Stimulated activated CD4-positive, alpha-beta T cell treated with anti-CD3 and anti-CD28 coated beads, TNF-alpha, amount 100 ng/mL, for 48 hours (primary cell): ENCODE measurements at regions not wholly inside any gene's neighbourhood (a gene's known extent, or its start where the extent isn't known, plus 50 kb on each side); places are given as distances from the start of the nearest gene placed in this dataset.
A peak's percentile ranks its signal among the peaks of the same experiment; 100 is the strongest.
"Not testable (repeated sequence)": the region's sequence is repeated elsewhere in the genome, so short reads cannot be mapped to it uniquely, and the experiment has no call there.

ENCODE experiments used
- DNase-seq, 3 donors: peaks; one replicate each; pipeline ENCODE4 v3.0.0-alpha.2; 2020; ENCODE audit warnings: low read depth in 3 of 3

DNA sequence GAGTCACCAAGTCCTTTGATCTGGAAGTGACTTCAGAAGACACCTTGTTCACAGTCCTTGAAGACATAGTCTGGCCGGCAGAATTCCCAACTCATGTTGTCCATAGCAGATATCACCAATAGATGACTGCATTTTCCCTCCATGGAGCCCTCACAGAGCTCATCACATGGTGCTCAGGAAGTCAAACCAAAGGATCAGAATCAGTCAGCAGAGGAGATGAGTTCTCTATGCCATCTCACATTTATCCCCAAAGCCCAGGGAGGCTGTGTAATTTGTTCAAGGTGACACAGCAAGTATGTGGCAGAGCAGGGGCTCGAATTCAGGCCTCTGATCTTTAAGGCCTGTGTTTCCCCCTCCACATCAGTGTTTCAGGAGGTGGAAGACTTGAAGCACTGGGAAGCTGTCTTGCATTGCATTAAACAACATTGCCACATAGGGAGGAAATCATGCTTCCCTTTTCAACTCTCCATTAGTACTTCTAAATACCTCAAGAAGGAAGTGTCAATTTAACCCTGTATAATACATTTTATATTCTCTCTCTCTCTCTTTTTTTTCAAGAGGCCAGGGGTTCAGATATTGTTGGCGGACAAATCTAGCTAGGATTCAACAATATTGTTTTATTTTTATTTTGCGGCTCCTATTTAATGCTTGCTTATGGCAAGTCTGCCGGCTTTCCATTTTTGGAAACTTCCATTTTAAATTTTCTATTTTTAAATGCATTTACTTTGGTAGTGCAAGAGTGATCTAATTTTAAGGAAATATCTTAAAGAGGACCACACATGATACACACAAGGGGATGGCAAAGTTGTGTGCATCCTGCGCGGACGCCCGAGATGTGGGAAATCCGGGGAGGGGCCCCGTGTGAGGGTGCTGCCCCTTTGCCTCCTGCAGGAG, 61.9 kb downstream of the NPIPB5 start:
- not testable (repeated sequence) for DNase-seq

- DNase-seq, result not testable (repeated sequence)
These were observed 62.5 kb downstream of the NPIPB5 start for GRCh38 chr16:22573225-22573530.

DNA sequence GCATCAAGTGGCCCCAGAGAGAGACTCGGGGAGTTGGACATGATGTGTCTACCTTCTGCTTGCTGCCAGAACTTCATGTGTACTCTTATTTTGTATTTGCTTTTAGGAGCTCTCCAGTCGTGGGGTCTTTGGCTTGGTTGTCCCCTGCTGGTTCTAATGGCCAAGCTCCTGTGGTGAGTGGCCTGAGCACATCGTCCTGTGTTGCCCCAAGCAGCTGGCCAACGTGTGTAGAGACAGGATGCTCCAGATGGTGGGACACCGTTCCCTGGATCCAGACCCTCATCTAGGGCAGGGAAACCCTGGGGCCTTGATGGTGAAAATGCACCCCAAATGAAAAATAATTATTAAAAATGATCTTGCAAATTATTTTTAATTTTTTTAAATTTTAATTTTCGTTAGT, 65.8 kb downstream of the NPIPB5 start:
- DNase-seq, result not testable (repeated sequence)

- not testable (repeated sequence) for DNase-seq
These were observed 72.5 kb downstream of the NPIPB5 start for GRCh38 chr16:22583195-22583594.

DNA sequence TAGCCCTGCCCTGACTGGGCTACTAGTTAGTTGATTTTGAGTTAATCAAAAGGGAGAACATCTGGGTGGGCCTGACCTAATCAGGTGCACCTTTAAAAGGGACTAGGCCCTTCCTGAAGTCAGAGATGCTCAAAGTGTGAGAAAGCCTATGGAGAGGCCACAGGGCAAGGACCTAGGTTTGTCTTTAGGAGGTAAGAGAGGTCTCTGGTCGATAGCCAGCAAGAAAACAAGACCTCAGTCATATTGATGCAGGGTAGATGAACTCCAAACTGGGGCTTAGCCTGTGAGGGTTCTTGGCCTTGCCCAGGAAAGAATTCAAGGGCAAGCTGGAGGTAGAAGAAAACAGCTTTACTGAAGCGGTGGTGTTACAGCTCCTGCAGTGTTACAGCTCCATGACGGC, 73.8 kb downstream of the NPIPB5 start:
- not testable (repeated sequence) for DNase-seq

DNA sequence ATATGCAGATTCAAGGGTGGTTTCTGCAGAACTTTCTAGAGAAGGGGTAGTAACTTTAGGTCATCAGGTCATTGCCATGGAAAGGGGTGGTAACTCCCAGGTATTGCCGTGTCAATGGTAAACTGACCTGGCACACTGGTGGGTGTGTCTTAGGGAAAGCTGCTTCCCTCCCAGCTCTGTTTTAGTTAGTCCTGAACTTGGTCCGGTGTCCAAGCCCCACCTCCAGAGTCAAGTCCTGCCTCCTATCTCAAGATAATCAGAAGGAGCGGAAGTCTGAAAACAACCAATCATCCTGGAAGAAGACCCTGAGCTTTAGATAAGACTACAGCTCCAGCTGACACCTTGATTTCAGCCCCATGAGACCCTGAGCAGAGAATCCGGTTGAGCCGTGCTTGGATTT, 74.2 kb downstream of the NPIPB5 start:
- DNase-seq, result not testable (repeated sequence)

DNA sequence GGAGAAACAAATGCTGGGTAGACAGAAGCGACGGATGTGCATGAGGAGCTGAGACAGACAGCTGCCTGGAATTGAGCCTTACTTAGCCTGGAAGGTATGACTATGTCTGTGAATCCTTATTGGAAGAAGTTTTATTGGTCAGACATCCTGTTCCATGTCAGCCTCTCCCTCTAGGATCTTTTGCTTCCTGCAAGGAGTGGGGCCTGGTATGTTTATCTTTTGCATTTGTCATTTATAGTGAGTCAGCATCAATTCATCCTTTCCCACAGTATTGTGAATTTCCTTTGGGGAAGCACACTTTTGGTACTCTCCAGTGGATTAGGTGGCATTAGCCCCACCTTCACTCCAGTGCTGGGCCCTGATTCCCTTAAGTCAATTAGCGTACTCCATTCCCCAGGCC, 74.7 kb downstream of the NPIPB5 start:
- not testable (repeated sequence) for DNase-seq

DNA sequence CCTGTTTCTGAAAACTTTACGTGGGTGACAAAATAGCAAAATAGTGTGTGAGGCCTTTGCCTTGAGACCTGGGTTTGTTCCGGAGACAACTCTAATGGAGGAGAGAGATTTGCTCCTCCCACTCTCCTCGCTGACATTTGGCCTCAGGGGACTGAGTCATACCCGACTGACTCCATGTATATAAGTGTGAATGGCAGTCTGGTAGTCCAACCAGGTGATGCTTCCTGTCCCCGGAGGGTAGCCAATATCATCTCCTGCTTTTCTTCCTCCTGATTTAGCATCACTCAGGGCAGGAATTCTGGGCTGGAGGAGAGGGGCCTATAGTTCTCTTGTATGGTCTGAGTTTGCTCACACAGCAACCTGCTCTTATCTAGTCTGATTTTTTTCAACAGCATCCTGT, 76.0 kb downstream of the NPIPB5 start:
- DNase-seq, result not testable (repeated sequence)

- not testable (repeated sequence) for DNase-seq
These were observed 79.1 kb downstream of the NPIPB5 start for GRCh38 chr16:22589757-22590156.

DNA sequence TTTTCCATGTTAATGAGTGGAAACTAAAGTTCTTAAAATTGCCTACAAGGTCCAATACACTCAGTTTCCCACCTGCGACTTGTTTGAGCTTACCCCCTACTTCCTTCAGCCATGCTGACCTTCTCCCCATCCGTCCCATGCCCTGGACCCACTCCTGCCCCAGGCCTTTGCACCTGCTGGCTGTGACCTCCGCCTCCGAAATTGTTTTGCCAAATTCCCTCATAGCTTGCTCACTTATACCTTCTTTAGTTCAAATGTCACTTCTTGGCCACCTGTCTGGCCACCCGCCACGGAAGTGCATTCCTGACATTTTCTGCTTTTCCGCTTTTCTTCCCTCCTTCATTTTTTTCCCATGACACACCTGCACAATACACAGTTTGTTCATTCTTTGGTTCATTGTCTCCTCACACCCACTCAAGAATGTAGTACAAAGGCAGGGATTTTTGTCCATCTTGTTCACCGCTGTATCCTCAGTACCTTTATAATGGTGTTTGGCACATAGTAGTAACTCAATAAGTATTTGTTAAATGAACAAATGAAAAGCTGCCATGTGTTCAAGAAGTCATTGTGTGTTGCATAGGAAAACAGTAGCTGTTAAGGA, 85.9 kb downstream of the NPIPB5 start:
- not testable (repeated sequence) for DNase-seq

DNA sequence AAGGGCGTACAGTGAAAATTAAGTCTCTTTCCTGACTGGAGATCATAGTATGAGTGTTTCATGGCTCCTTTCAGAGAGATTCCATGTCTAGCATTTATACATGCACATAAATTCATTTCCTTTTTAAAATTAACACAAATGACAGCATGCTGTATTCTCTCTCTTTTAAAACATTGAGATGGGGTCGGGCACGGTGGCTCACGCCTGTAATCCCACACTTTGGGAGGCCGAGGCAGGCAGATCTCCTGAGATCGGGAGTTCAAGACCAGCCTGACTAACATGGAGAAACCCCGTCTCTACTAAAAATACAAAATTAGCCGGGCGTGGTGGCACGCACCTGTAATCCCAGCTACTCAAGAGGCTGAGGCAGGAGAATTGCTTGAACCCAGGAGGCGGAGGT, 93.1 kb downstream of the NPIPB5 start:
- DNase-seq, result not testable (repeated sequence)

GRCh38 chr16:22606619-22607018, 95.9 kb downstream of the NPIPB5 start:
- not testable (repeated sequence) for DNase-seq

DNA sequence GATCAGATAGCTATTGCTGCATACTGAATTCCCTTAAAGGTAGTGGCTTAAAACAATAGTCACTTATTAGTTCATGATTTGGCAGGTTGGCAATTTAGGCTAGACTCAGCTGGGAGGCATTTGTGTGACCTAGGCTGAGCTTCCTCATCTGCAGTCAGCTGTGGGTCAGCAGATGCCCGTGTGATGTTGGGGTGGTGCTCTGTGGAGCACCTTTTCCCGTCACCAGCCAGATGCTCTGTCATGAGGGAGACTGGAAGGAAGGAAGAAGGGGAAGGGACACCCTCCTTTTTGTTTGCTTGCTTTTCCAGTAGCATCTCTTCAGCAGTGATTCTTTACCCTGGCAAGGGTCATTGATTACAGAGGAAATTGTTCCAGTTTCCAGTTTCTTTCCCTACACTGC, 99.1 kb downstream of the NPIPB5 start:
- DNase-seq, result not testable (repeated sequence)

DNA sequence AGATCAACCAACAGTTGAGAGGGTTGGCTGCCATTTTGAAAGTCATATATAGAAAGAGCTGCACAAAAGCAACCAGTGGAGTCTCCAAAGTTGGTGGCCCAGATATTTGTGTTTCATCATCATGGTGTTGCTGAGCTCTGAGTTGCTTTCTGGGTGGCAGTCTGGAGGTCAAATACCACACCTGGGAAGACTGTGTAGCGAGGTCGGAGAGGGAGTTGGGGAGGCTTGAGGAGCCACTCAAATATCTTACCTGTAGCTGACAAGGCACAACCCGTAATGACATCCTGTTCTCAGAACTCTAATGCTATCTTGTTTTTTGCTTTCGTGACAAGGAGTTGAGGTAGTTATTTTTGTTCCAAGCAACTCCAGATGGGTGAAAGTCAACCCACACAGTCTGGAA, 100.4 kb downstream of the NPIPB5 start:
- not testable (repeated sequence) for DNase-seq

GRCh38 chr16:22614271-22614947, 103.7 kb downstream of the NPIPB5 start:
- DNase-seq, result no peak

- no peak for DNase-seq
These were observed 108.2 kb downstream of the NPIPB5 start for GRCh38 chr16:22618842-22619241.

DNA sequence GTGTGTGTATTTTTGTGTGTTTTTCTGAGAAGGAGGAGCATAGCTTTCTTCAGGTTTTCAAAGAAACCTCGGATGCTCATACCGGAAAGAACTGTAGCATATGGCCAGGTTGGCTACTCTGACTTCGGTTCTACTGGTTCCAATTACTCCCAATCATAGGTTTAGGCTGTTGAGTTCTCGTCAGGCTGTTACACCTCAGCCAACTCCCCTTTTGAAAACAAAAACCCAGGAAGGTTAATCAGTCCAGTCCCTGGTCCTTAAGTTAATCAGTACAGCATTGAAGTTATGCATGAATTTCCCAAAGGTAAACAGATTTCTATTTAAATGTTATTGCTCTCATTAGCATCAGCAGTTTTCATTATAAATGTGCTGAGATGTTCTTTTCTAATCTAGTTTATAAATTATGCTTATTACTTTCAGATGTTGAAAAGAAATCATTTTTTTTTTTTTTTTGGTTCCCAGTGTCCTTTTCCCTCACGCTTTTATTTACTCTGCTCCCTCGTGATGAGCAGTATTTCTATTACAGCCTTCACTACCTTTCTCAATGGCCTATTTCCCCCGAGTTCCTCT, 111.0 kb downstream of the NPIPB5 start:
- DNase-seq, result no peak

DNA sequence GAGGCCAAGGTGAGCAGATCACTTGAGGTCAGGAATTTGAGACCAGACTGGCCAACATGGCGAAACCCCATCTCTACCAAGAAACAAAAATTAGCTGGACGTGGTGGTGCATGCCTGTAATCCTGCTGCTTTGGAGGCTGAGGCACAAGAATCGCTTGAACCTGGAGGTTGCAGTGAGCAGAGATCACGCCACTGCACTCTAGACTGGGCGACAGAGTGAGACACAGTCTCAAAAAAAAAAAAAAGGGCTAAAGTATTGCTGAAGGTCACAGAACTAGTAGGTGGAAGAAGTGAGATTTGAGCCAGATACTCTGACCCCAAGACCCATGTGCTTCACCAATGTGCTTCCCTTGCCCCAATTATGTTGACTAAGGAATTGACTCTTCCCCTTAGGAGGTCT, 112.0 kb downstream of the NPIPB5 start:
- DNase-seq, result no peak

DNA sequence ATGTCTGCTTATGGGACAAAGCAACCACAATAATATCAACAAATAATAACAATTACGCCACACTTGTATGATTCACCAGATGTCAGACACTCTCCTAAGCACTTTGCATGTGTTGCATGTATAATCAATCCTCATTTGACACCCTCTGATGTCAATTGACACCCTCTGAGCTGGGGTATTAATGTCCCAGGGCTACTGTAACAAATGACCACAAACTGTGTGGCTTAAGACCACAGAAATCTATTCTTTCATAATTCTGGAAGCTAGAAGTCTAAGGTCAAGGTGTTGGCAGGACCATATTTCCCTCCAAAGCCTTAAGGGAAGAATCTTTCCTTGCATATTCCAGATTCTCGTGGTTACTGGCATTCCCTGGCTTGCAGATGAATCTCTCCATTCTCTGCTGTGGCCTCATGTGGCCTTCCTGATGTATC, 112.7 kb downstream of the NPIPB5 start:
- DNase-seq, result no peak

DNA sequence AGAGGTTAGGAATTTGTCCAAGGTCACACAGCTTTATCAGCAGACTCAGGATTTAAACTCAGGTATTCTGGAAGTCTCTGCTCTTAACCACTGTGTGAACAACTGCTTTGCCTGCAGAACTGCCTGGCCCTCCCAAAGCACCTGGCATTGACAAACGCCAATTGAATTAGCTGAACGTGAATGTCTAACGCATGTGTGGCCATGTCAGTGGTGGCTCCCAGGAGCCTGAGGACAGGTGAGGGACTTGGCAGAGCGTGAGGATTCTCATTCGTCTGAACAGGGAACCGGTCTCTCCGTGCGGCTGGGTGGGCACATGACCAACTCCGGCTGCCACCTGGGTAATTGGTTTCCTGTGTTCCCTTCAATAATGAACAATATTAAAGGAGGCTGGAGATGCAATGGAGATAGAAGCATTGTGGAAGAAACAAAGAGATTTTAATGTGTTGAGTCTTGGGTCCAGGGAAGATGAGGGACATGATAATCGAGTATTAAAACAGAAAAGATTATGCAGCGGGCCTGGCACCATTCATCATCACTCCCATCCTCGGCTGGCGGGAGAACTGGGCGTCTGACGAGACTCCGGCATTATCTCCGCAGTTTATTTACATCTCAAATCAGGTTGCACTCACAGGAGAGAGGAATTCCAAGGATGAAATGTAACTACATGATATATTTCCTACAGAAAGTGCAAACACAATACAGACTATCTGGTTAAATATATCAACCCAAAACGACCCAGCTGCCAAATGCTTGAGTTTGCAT, 113.5 kb downstream of the NPIPB5 start:
- no peak for DNase-seq

DNA sequence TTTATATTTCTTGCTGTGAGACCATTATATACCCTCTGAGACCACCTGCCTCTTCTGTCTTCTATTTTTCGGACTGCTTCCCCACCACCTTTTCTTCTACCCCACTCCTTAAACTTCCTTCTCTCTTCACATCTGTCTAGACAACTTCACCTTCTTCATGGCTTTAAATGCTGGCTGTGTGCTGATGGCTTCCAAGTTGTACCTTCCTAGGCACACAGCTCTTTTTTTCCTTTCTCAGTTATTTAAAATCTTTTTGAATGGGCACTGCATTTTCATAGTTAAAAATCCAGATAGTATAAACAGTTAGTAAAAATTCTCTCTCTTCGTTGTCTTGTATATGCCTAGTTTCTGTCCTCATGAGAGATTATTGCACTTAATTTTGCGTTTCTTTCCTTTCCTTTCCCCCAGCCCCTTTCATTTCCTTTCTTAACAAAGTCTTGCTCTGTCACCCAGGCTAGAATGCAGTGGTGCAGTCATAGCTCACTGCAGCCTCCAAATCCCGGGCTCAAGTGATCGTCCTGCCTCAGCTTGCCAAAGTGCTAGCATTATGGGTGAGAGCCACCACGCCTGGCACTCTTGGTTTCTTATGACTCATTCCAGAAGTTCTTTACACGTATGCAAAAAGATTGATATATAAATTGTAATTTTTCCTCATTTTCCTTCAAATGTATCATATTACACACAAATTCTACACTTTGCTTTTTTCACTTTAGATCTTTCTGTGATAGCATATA, 114.3 kb downstream of the NPIPB5 start:
- peak in 1 of 3 donors; percentile 2 for DNase-seq
